Kidney (tissue), 13 donors: ENCODE measurements at regions not wholly inside any gene's neighbourhood (a gene's known extent, or its start where the extent isn't known, plus 50 kb on each side); places are given as distances from the start of the nearest gene placed in this dataset.
"Not testable (repeated sequence)": the region's sequence is repeated elsewhere in the genome, so short reads cannot be mapped to it uniquely, and the experiment has no call there.

Experiments
- DNase-seq, 5 donors: peaks; one replicate each; pipeline ENCODE4 v3.0.0-alpha.2; 2013 to 2020
- FAIRE-seq: peaks from 2 replicates; lab custom pipeline; 2012; peaks lifted over from hg19 to GRCh38; lab: Jason Lieb, UNC
- H3K27ac ChIP-seq, 2 donors: one replicate each; pipeline ENCODE4 v1.7.0; 2013; ENCODE audit warnings: low read depth in 2 of 2, low read length in 2 of 2, inconsistent platforms in 1 of 2
- H3K27me3 ChIP-seq: one replicate; pipeline ENCODE4 v1.7.1; 2013; ENCODE audit warnings: low read length, inconsistent platforms; ENCODE audit not compliant: control insufficient read depth, insufficient read depth
- H3K36me3 ChIP-seq, 3 donors: one replicate each; pipeline versions ENCODE4 v1.7.0 to v1.7.1; 2013; ENCODE audit warnings: low read length in 3 of 3, control low read depth in 1 of 3, inconsistent platforms in 1 of 3; ENCODE audit not compliant: insufficient read depth in 3 of 3, control insufficient read depth in 2 of 3
- H3K4me1 ChIP-seq, 3 donors: one replicate each; pipeline versions ENCODE4 v1.7.0 to v1.7.1; 2013; ENCODE audit warnings: low read length in 3 of 3, inconsistent platforms in 1 of 3, low read depth in 1 of 3; ENCODE audit not compliant: control insufficient read depth in 2 of 3, insufficient read depth in 2 of 3
- H3K4me3 ChIP-seq, 3 donors: one replicate each; pipeline versions ENCODE4 v1.7.0 to v1.8.1; 2013; ENCODE audit warnings: low read length in 3 of 3, control low read depth in 1 of 3, inconsistent platforms in 1 of 3
- H3K9ac ChIP-seq, 3 donors: one replicate each; pipeline versions ENCODE4 v1.7.0 to v1.7.1; 2013; ENCODE audit warnings: low read length in 3 of 3, control low read depth in 1 of 3, inconsistent platforms in 1 of 3
- H3K9me3 ChIP-seq, 3 donors: one replicate each; pipeline versions ENCODE4 v1.7.0 to v1.7.1; 2013; ENCODE audit warnings: low read length in 3 of 3, control low read depth in 1 of 3, inconsistent platforms in 1 of 3; ENCODE audit not compliant: control insufficient read depth in 2 of 3, insufficient read depth in 1 of 3
- CTCF ChIP-seq: IDR thresholded peaks from 3 replicates; pipeline ENCODE4 v1.5.1; 2012; ENCODE audit warnings: mild to moderate bottlenecking, moderate library complexity, borderline replicate concordance; ENCODE audit not compliant: insufficient read depth; ENCODE audit errors: extremely low read depth
- intact Hi-C: fragments of 100-400 bp; cut with DNase I; formaldehyde crosslinking; loops from one replicate; pipeline ENCODE4 v1.11.1; 2022
- donor health status: control.
- donor health status: control.
- donor health status: control.
- donor health status: control.
- donor health status: control.
- donor health status: DM: yes; HTN: yes; CAD: no.
- donor health status: Normal renal cell carcinoma (clear cell type).

GRCh38 chr3:80618295-80619256 is 850.8 kb upstream of the ROBO1 start:
- no peak for TF ChIP-seq CTCF
- intact Hi-C loops = no loop called here
- FAIRE-seq = no peak

GRCh38 chr3:80612366-80612765 is 844.6 kb upstream of the ROBO1 start:
- H3K4me3 ChIP-seq = no peak overlapping the region
- no peak for FAIRE-seq
- intact Hi-C loops = no loop called here
- H3K27me3 ChIP-seq = no peaks in the 10 kb centered on the region
- H3K4me1 ChIP-seq = no peaks in the 10 kb centered on the region
- H3K27ac ChIP-seq = no peak overlapping the region
- no peaks in the 10 kb centered on the region for H3K36me3 ChIP-seq
- no peak for TF ChIP-seq CTCF
- H3K9me3 ChIP-seq = no peaks in the 10 kb centered on the region
- DNase-seq = no peak
- no peak overlapping the region for H3K9ac ChIP-seq

More at GRCh38 chr3:80618295-80619256, 850.8 kb upstream of the ROBO1 start:
- H3K4me3 ChIP-seq = no peak overlapping the region
- H3K36me3 ChIP-seq = no peaks in the 10 kb centered on the region
- H3K9me3 ChIP-seq = no peaks in the 10 kb centered on the region
- DNase-seq = no peak
- no peak overlapping the region for H3K9ac ChIP-seq
- no peaks in the 10 kb centered on the region for H3K4me1 ChIP-seq
- H3K27ac ChIP-seq = no peak overlapping the region
- no peaks in the 10 kb centered on the region for H3K27me3 ChIP-seq

- H3K9ac ChIP-seq, H3K27ac ChIP-seq, intact Hi-C loops, DNase-seq, H3K9me3 ChIP-seq, H3K27me3 ChIP-seq, H3K36me3 ChIP-seq, H3K4me1 ChIP-seq, FAIRE-seq, H3K4me3 ChIP-seq: not testable (repeated sequence)
These were observed 840.3 kb upstream of the ROBO1 start for GRCh38 chr3:80608072-80608471.

GRCh38 chr3:80606073-80606472 is 838.3 kb upstream of the ROBO1 start:
- intact Hi-C loops = no loop called here
- no peak for FAIRE-seq
- H3K4me3 ChIP-seq = no peak overlapping the region

More at GRCh38 chr3:80606073-80606472, 838.3 kb upstream of the ROBO1 start:
- peak in 1 of 5 donors; percentile 6 for DNase-seq
- Histone ChIP-seq H3K36me3 (no peaks in the 10 kb centered on the region), H3K27ac (no peak overlapping the region), H3K9ac (no peak overlapping the region), H3K27me3 (no peaks in the 10 kb centered on the region), H3K9me3 (no peaks in the 10 kb centered on the region), H3K4me1 (no peaks in the 10 kb centered on the region)
- no peak for TF ChIP-seq CTCF
